Ectodermal cell (in vitro differentiated cells): ENCODE measurements at regions not wholly inside any gene's neighbourhood (a gene's known extent, or its start where the extent isn't known, plus 50 kb on each side); places are given as distances from the start of the nearest gene placed in this dataset.

Source experiments
- H3K27ac ChIP-seq: 2 replicates; pipeline ENCODE4 v1.7.0; 2013; ENCODE audit warnings: mild to moderate bottlenecking, low read depth, low read length; ENCODE audit not compliant: insufficient read depth, poor library complexity, severe bottlenecking
- H3K27me3 ChIP-seq: 2 replicates; pipeline ENCODE4 v1.7.0; 2013; ENCODE audit warnings: mild to moderate bottlenecking, low read length; ENCODE audit not compliant: insufficient read depth, control insufficient read depth, poor library complexity, severe bottlenecking
- H3K36me3 ChIP-seq: one replicate; pipeline ENCODE4 v1.7.0; 2013; ENCODE audit warnings: low read length; ENCODE audit not compliant: control insufficient read depth, insufficient read depth
- H3K4me1 ChIP-seq: one replicate; pipeline ENCODE4 v1.7.0; 2013; ENCODE audit warnings: low read length; ENCODE audit not compliant: control insufficient read depth, insufficient read depth
- H3K4me3 ChIP-seq: 2 replicates; pipeline ENCODE4 v1.7.0; 2013; ENCODE audit warnings: low read depth, low read length, control low read depth; ENCODE audit not compliant: insufficient read depth
- H3K9me3 ChIP-seq: 2 replicates; pipeline ENCODE4 v1.7.0; 2013; ENCODE audit warnings: mild to moderate bottlenecking, low read length, moderate library complexity; ENCODE audit not compliant: control insufficient read depth
- WGBS, 2 experiments: methylation state at CpG; one replicate each; pipeline ENCODE4 v1.1.7; 2013; ENCODE audit warnings: missing lambda C conversion rate in 2 of 2; 5-methylcytosine and 5-hydroxymethylcytosine counted together

- H3K9me3 ChIP-seq = no peaks in the 10 kb centered on the region
- WGBS, 2 experiments = 74 to 85% methylated on average over 3 of the region's 3 CpGs
Measured at GRCh38 chr1:105830571-105831146, 1225.8 kb upstream of the PRMT6 start.

GRCh38 chr1:105838071-105838470, 1218.4 kb upstream of the PRMT6 start:
- no peaks in the 10 kb centered on the region for H3K4me1 ChIP-seq

More at GRCh38 chr1:105830571-105831146, 1225.8 kb upstream of the PRMT6 start:
- H3K4me1 ChIP-seq = no peaks in the 10 kb centered on the region
- H3K27ac ChIP-seq = no peak overlapping the region
- no peaks in the 10 kb centered on the region for H3K27me3 ChIP-seq
- H3K4me3 ChIP-seq = no peak overlapping the region
- no peaks in the 10 kb centered on the region for H3K36me3 ChIP-seq

GRCh38 chr1:105865546-105865945, 1190.9 kb upstream of the PRMT6 start:
- no peak overlapping the region for H3K27ac ChIP-seq
- H3K4me3 ChIP-seq = no peak overlapping the region
- no peaks in the 10 kb centered on the region for H3K36me3 ChIP-seq
- no peaks in the 10 kb centered on the region for H3K27me3 ChIP-seq
- H3K9me3 ChIP-seq = no peaks in the 10 kb centered on the region
- 92 to 100% methylated on average over 1 to 2 of the region's 2 CpGs for WGBS, 2 experiments
- H3K4me1 ChIP-seq = no peaks in the 10 kb centered on the region

More at GRCh38 chr1:105838071-105838470, 1218.4 kb upstream of the PRMT6 start:
- Histone ChIP-seq H3K4me3 (no peak overlapping the region), H3K9me3 (no peaks in the 10 kb centered on the region), H3K27ac (no peak overlapping the region), H3K27me3 (no peaks in the 10 kb centered on the region), H3K36me3 (no peaks in the 10 kb centered on the region)

- H3K4me1 ChIP-seq = no peaks in the 10 kb centered on the region
- WGBS, 2 experiments = 92 to 98% methylated on average over 1 of the region's 1 CpG
- no peaks in the 10 kb centered on the region for H3K36me3 ChIP-seq
- no peak overlapping the region for H3K4me3 ChIP-seq
- no peaks in the 10 kb centered on the region for H3K9me3 ChIP-seq
- H3K27me3 ChIP-seq = no peaks in the 10 kb centered on the region
- no peak overlapping the region for H3K27ac ChIP-seq
Measured at GRCh38 chr1:105872817-105873216, 1183.7 kb upstream of the PRMT6 start.

- H3K36me3 ChIP-seq = no peaks in the 10 kb centered on the region
- no peak overlapping the region for H3K4me3 ChIP-seq
- H3K4me1 ChIP-seq = no peaks in the 10 kb centered on the region
- no peaks in the 10 kb centered on the region for H3K9me3 ChIP-seq
- H3K27ac ChIP-seq = no peak overlapping the region
- H3K27me3 ChIP-seq = no peaks in the 10 kb centered on the region
Measured at GRCh38 chr1:105874621-105875020, 1181.9 kb upstream of the PRMT6 start.

- Histone ChIP-seq H3K9me3 (no peaks in the 10 kb centered on the region), H3K4me3 (no peak overlapping the region), H3K36me3 (no peaks in the 10 kb centered on the region), H3K27ac (no peak overlapping the region), H3K4me1 (no peaks in the 10 kb centered on the region), H3K27me3 (no peaks in the 10 kb centered on the region)
Measured at GRCh38 chr1:105886309-105886708, 1170.2 kb upstream of the PRMT6 start.

- Histone ChIP-seq H3K4me1 (no peaks in the 10 kb centered on the region), H3K27me3 (no peaks in the 10 kb centered on the region), H3K9me3 (no peaks in the 10 kb centered on the region), H3K27ac (no peak overlapping the region), H3K36me3 (no peaks in the 10 kb centered on the region), H3K4me3 (no peak overlapping the region)
- WGBS, 2 experiments = 88 to 90% methylated on average over 13 of the region's 13 CpGs
Measured at GRCh38 chr1:105891308-105891707, 1165.2 kb upstream of the PRMT6 start.

- 85% methylated on average over 1 of the region's 1 CpG; no CpG with 5 or more reads in 1 of the 2 experiments for WGBS, 2 experiments
- Histone ChIP-seq H3K27ac (no peak overlapping the region), H3K4me1 (no peaks in the 10 kb centered on the region), H3K27me3 (no peaks in the 10 kb centered on the region), H3K9me3 (no peaks in the 10 kb centered on the region), H3K36me3 (no peaks in the 10 kb centered on the region), H3K4me3 (no peak overlapping the region)
Measured at GRCh38 chr1:105894006-105894405, 1162.5 kb upstream of the PRMT6 start.

GRCh38 chr1:105909811-105910210, 1146.7 kb upstream of the PRMT6 start:
- Histone ChIP-seq H3K4me1 (peaks cover 3% of the 10 kb centered on the region), H3K27me3 (no peaks in the 10 kb centered on the region), H3K27ac (no peak overlapping the region), H3K4me3 (no peak overlapping the region), H3K9me3 (no peaks in the 10 kb centered on the region), H3K36me3 (no peaks in the 10 kb centered on the region)
- 64 to 86% methylated on average over 2 of the region's 2 CpGs for WGBS, 2 experiments

GRCh38 chr1:105914403-105914802, 1142.1 kb upstream of the PRMT6 start:
- Histone ChIP-seq H3K4me1 (peaks cover 3% of the 10 kb centered on the region), H3K27me3 (no peaks in the 10 kb centered on the region), H3K9me3 (no peaks in the 10 kb centered on the region), H3K27ac (no peak overlapping the region), H3K36me3 (no peaks in the 10 kb centered on the region), H3K4me3 (no peak overlapping the region)
- WGBS, 2 experiments = 76 to 81% methylated on average over 5 of the region's 5 CpGs

- WGBS, 2 experiments = 97 to 100% methylated on average over 1 of the region's 1 CpG
Measured at GRCh38 chr1:105934806-105935205, 1121.7 kb upstream of the PRMT6 start.

More at GRCh38 chr1:105934806-105935205, 1121.7 kb upstream of the PRMT6 start:
- Histone ChIP-seq H3K4me3 (no peak overlapping the region), H3K4me1 (no peaks in the 10 kb centered on the region), H3K36me3 (no peaks in the 10 kb centered on the region), H3K27me3 (no peaks in the 10 kb centered on the region), H3K9me3 (no peaks in the 10 kb centered on the region), H3K27ac (no peak overlapping the region)
